ENCODE measurements at regions not wholly inside any gene's neighbourhood (a gene's known extent, or its start where the extent isn't known, plus 50 kb on each side); places are given as distances from the start of the nearest gene placed in this dataset.
"Not testable (repeated sequence)": the region's sequence is repeated elsewhere in the genome, so short reads cannot be mapped to it uniquely, and the experiment has no call there.

DNA sequence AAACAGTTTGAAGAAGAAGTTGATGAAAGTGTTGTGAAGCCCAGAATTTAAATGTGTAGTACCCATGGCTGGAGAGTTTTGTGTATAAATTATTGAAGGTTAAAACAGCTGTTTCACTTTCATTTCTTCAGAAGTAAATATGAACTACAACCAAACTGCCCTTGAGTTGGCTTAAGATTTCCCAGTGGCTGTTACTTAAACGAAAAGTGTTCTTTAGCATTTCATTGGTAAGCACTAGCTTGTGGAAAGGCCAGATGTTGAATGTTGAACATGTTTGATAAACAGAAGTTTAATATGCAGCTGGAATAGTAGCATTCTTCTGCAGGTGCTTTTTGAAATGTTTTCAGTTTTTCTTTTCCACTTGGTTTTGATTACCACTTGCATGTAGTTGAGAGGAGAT, 83.2 kb upstream of the TNRC6B start:
- no peak for DNase-seq

GRCh38 chr22:40099887-40100286, 77.8 kb upstream of the TNRC6B start:
- DNase-seq: not testable (repeated sequence)

GRCh38 chr22:40105755-40106154, 72.0 kb upstream of the TNRC6B start:
- DNase-seq: no peak

- no peak for DNase-seq
Measured at GRCh38 chr22:40107244-40107643, 70.5 kb upstream of the TNRC6B start.

DNA sequence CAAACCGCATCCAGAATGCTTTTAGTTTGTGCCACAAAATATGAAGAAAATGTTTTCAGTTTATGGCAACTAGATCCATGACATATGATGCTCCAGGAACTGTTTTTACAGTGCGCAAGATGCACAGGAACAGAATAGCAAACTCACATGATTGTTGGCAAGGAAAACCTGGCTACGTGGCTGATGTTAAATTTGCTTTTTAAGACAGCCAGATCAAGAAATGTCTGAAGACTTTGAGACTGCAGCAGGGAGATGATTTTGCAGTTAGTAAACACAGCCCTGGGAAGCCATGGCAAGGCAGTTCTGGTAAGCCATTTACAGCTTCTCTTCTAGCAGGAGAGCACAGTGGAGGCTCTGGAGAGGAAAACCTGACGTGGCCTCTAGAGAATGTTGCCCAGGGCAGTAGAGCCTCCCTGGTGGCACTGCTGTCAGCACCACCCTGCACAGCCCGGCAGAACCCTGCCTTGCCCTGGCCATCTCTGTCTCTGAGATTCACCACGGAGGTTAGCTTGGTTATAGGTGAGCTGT, 69.8 kb upstream of the TNRC6B start:
- no peak for DNase-seq

- DNase-seq: no peak
Measured at GRCh38 chr22:40108396-40108795, 69.3 kb upstream of the TNRC6B start.

- not testable (repeated sequence) for DNase-seq
Measured at GRCh38 chr22:40108926-40109325, 68.8 kb upstream of the TNRC6B start.

GRCh38 chr22:40111451-40111850, 66.3 kb upstream of the TNRC6B start:
- no peak for DNase-seq

- DNase-seq: no peak
Measured at GRCh38 chr22:40112595-40112994, 65.1 kb upstream of the TNRC6B start.

- DNase-seq: no peak
Measured at GRCh38 chr22:40113696-40114095, 64.0 kb upstream of the TNRC6B start.

DNA sequence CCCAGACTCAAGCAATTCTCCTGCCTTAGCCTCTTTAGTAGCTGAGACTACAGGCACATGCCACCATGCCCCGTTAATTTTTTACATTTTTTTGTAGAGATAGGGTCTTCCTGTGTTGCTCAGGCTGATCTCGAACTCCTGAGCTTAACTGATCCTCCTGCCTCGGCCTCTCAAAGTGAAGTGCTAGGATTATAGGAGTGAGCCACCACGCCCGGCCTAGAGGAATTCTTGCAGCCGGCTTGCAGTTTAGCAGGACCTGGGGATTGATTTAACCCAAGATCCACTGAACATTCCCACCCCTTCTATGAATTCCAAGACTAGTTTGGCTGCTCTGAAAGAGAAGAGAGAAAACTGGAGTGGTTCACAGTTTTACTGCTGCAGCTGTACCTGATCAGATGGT, 63.3 kb upstream of the TNRC6B start:
- DNase-seq: no peak

DNA sequence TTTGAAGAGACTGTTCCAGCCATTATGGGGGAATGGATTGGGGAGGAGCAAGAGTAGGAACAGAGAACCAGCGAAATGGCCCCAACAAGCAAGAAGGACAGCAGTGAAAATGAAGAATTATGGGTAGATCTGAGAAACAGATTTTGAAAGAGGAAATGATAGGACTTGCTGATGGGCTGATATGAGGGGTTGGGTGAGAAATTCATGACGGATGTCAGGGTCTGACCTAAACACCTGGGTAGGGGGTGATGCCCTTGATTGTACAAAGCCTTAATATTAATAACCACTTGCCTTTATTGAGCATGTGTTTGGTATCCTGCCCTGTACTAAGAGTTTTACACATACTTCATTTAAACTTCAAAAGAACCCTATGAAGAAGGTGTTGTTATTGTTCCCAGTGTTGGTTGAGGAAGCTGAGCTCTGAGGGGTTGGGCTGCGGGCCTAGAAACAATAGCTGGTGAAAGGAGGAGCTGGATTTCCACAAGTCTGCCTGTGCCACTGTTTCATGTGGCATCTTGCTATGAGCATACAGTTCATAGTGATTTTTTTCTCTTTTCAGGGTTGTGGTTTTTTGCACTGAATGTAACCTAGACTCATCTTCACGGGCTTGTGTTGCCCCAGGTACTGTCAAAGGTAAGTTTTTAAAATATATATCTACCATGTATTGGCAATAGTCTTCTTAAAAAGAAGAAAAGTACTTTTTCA, 61.1 kb upstream of the TNRC6B start:
- DNase-seq: no peak

DNA sequence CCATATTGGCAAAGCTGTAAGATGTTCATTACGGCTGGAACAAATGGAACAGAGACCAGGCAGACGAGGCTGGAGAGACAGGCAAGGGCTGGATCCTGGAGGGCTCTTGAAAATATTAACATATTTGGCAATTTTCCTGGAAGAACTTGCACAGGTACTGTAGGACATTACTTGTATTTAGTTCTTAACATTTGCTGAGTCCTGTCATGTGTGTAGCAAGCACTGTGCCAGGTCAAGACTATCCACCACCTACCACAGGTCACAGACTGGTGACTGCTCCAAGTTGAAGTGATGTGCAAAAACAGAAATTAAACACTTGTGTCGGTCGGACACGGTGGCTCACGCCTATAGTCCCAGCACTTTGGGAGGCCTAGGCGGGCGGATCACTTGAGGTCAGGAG, 58.7 kb upstream of the TNRC6B start:
- DNase-seq: peak; percentile 13

- DNase-seq: no peak
Measured at GRCh38 chr22:40120848-40121247, 56.9 kb upstream of the TNRC6B start.

DNA sequence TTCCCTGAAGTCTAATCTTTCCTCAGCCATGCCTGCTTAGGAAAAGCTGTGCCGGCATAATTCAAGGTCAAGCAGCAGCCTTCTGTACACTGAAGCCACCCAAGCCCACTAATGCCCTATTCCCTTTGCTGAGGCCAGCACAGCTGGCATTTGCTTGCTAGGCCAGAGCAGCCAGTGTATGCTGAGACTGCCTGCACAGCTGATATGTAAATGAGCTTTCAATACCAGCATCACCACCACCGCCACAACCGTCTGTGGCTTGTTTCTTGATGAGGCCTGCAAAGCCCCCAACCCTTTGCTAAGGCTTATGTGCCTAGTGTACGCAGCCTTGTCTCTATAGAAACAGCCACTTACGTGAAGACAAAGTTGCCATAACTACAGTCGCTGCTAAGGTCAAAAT, 56.3 kb upstream of the TNRC6B start:
- no peak for DNase-seq

DNA sequence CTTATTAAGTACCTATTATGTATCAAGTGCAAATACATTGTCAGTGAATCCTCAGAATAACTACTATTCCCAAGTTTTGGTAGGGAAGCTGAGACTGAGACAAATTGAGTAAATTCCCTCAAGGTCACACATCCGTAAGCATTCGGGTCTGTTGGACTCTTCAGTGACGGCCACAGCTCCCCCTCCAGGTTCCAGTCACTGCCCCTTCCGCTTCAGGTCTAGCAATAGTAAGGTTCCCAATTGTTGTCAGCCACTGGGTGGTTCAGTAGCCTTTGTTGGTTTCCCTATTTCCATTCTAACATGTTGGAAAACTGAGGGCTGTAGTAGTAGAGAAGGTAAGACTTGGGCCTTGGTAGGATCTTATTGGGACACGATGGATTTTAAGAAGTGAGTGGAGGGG, 54.9 kb upstream of the TNRC6B start:
- DNase-seq: no peak

GRCh38 chr22:40123387-40123786, 54.3 kb upstream of the TNRC6B start:
- no peak for DNase-seq
